ENCODE measurements at regions not wholly inside any gene's neighbourhood (a gene's known extent, or its start where the extent isn't known, plus 50 kb on each side); places are given as distances from the start of the nearest gene placed in this dataset.
"Not testable (repeated sequence)": the region's sequence is repeated elsewhere in the genome, so short reads cannot be mapped to it uniquely, and the experiment has no call there.

DNA sequence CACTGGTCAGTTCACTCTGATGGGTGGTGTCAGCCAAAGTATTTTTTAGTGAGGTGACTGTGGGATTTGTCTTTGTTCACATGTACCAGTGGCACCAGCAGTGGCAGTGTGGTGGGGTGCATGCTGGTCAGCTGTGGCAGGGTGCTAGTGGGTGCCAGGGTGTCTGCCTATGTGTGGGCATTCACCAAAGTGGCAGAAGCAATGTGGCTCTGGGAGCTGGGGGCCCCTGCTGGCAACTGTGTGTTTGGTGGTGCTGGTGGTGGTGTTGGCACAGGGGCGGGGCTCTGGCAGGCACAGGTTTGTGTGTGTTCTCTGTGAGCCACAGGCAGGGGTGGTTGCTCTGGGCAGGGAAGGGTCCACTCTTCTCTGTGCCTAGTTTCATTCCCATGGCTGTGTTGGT lies 161.5 kb downstream of the CENPF start:
- Histone ChIP-seq H4K8ac (ENCODE audit: low read depth, low read length) (no peak overlapping the region), H3K36me3 (ENCODE audit: control insufficient read depth, insufficient read depth, low read length) (no peaks in the 10 kb centered on the region), H3K23ac (ENCODE audit: low read length) (no peak overlapping the region), H3K4me1 (ENCODE audit: control insufficient read depth, low read depth, low read length) (no peaks in the 10 kb centered on the region), H3K27me3 (ENCODE audit: insufficient read depth, low read length, poor library complexity) (peaks cover 2% of the 10 kb centered on the region), H2BK15ac (replicated peaks; ENCODE audit: low read depth) (no peak overlapping the region), H3K4me2 (ENCODE audit: low read length) (no peak overlapping the region), H3K56ac (ENCODE audit: low read length) (no peak overlapping the region), H3K79me2 (ENCODE audit: control insufficient read depth, insufficient read depth, low read length) (no peaks in the 10 kb centered on the region), H3K27ac (ENCODE audit: low read depth, low read length) (no peak overlapping the region), H2AK5ac (ENCODE audit: low read length) (no peak overlapping the region), H2BK120ac (ENCODE audit: low read depth, low read length) (no peak overlapping the region), H3K9ac (ENCODE audit: low read length) (no peak overlapping the region), H3K79me1 (ENCODE audit: low read length) (no peaks in the 10 kb centered on the region), H2BK5ac (ENCODE audit: low read length) (no peak overlapping the region), H4K5ac (ENCODE audit: low read length) (no peak overlapping the region), H3K4me3 (ENCODE audit: low read length) (no peak overlapping the region), H3K4ac (ENCODE audit: low read depth, low read length) (no peak overlapping the region), H3K18ac (ENCODE audit: low read length) (no peak overlapping the region)
- WGBS (ENCODE audit: extremely low coverage, insufficient coverage, low lambda C conversion rate): no CpG with 5 or more reads among the region's 1 CpG
- no peak for DNase-seq

GRCh38 chr1:214767221-214767620 lies 164.2 kb downstream of the CENPF start:
- no peak overlapping the region for H2BK5ac ChIP-seq (ENCODE audit: low read length)
- no peaks in the 10 kb centered on the region for H3K79me1 ChIP-seq (ENCODE audit: low read length)
- H3K27me3 ChIP-seq (ENCODE audit: insufficient read depth, low read length, poor library complexity): peaks cover 2% of the 10 kb centered on the region
- H2BK120ac ChIP-seq (ENCODE audit: low read depth, low read length): no peak overlapping the region
- DNase-seq: no peak
- H2AK5ac ChIP-seq (ENCODE audit: low read length): no peak overlapping the region
- H3K27ac ChIP-seq (ENCODE audit: low read depth, low read length): no peak overlapping the region
- H3K18ac ChIP-seq (ENCODE audit: low read length): no peak overlapping the region
- H3K79me2 ChIP-seq (ENCODE audit: control insufficient read depth, insufficient read depth, low read length): no peaks in the 10 kb centered on the region
- no peak overlapping the region for H3K4me2 ChIP-seq (ENCODE audit: low read length)
- no peak overlapping the region for H4K8ac ChIP-seq (ENCODE audit: low read depth, low read length)
- no peak overlapping the region for H4K5ac ChIP-seq (ENCODE audit: low read length)
- no peaks in the 10 kb centered on the region for H3K4me1 ChIP-seq (ENCODE audit: control insufficient read depth, low read depth, low read length)
- H2BK15ac ChIP-seq (replicated peaks; ENCODE audit: low read depth): no peak overlapping the region
- H3K56ac ChIP-seq (ENCODE audit: low read length): no peak overlapping the region
- H3K9ac ChIP-seq (ENCODE audit: low read length): no peak overlapping the region
- no peak overlapping the region for H3K4ac ChIP-seq (ENCODE audit: low read depth, low read length)
- H3K23ac ChIP-seq (ENCODE audit: low read length): no peak overlapping the region
- no peaks in the 10 kb centered on the region for H3K36me3 ChIP-seq (ENCODE audit: control insufficient read depth, insufficient read depth, low read length)
- no peak overlapping the region for H3K4me3 ChIP-seq (ENCODE audit: low read length)

- not testable (repeated sequence) for H2BK120ac ChIP-seq (ENCODE audit: low read depth, low read length); H3K4me1 ChIP-seq (ENCODE audit: control insufficient read depth, low read depth, low read length); H3K4me2 ChIP-seq (ENCODE audit: low read length); H2AK5ac ChIP-seq (ENCODE audit: low read length); H3K79me2 ChIP-seq (ENCODE audit: control insufficient read depth, insufficient read depth, low read length); H3K36me3 ChIP-seq (ENCODE audit: control insufficient read depth, insufficient read depth, low read length); H3K27ac ChIP-seq (ENCODE audit: low read depth, low read length); H2BK5ac ChIP-seq (ENCODE audit: low read length); H3K56ac ChIP-seq (ENCODE audit: low read length); H3K23ac ChIP-seq (ENCODE audit: low read length); H2BK15ac ChIP-seq (replicated peaks; ENCODE audit: low read depth); H3K18ac ChIP-seq (ENCODE audit: low read length); DNase-seq; H4K8ac ChIP-seq (ENCODE audit: low read depth, low read length); H3K4ac ChIP-seq (ENCODE audit: low read depth, low read length); H3K9ac ChIP-seq (ENCODE audit: low read length); H3K27me3 ChIP-seq (ENCODE audit: insufficient read depth, low read length, poor library complexity); H3K79me1 ChIP-seq (ENCODE audit: low read length); H3K4me3 ChIP-seq (ENCODE audit: low read length); H4K5ac ChIP-seq (ENCODE audit: low read length)
Measured at GRCh38 chr1:214769666-214770065, 166.7 kb downstream of the CENPF start.

DNA sequence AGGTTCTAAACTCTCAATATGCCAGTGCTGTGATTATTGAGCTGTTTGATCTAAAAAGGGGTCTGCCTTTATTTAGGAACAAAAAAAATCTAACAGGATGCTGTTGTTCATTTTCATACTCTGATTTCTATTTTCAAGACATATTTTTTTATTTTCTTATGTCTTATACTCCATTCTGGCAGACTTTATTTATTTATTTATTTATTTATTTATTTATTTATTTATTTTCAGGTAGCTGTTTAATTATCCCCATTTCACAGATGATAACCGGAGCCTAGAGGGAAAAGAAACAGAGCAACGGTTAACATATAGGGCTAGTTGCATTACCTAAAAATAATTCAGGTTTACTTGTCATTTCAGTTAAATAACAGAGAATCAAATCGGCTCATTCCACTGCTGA lies 174.4 kb downstream of the CENPF start:
- no peak overlapping the region for H2BK120ac ChIP-seq (ENCODE audit: low read depth, low read length)
- no peaks in the 10 kb centered on the region for H3K36me3 ChIP-seq (ENCODE audit: control insufficient read depth, insufficient read depth, low read length)
- H3K27ac ChIP-seq (ENCODE audit: low read depth, low read length): no peak overlapping the region
- no peaks in the 10 kb centered on the region for H3K79me2 ChIP-seq (ENCODE audit: control insufficient read depth, insufficient read depth, low read length)
- H2AK5ac ChIP-seq (ENCODE audit: low read length): no peak overlapping the region
- no peaks in the 10 kb centered on the region for H3K4me1 ChIP-seq (ENCODE audit: control insufficient read depth, low read depth, low read length)
- no peak overlapping the region for H4K5ac ChIP-seq (ENCODE audit: low read length)
- no peak overlapping the region for H3K18ac ChIP-seq (ENCODE audit: low read length)
- no CpG with 5 or more reads among the region's 3 CpGs for WGBS (ENCODE audit: extremely low coverage, insufficient coverage, low lambda C conversion rate)
- DNase-seq: no peak
- no peaks in the 10 kb centered on the region for H3K27me3 ChIP-seq (ENCODE audit: insufficient read depth, low read length, poor library complexity)
- H2BK5ac ChIP-seq (ENCODE audit: low read length): no peak overlapping the region
- no peak overlapping the region for H3K4ac ChIP-seq (ENCODE audit: low read depth, low read length)
- H3K9ac ChIP-seq (ENCODE audit: low read length): no peak overlapping the region
- no peak overlapping the region for H3K4me3 ChIP-seq (ENCODE audit: low read length)
- H3K4me2 ChIP-seq (ENCODE audit: low read length): no peak overlapping the region
- no peak overlapping the region for H3K56ac ChIP-seq (ENCODE audit: low read length)
- H4K8ac ChIP-seq (ENCODE audit: low read depth, low read length): no peak overlapping the region
- no peaks in the 10 kb centered on the region for H3K79me1 ChIP-seq (ENCODE audit: low read length)
- H3K23ac ChIP-seq (ENCODE audit: low read length): no peak overlapping the region
- no peak overlapping the region for H2BK15ac ChIP-seq (replicated peaks; ENCODE audit: low read depth)

DNA sequence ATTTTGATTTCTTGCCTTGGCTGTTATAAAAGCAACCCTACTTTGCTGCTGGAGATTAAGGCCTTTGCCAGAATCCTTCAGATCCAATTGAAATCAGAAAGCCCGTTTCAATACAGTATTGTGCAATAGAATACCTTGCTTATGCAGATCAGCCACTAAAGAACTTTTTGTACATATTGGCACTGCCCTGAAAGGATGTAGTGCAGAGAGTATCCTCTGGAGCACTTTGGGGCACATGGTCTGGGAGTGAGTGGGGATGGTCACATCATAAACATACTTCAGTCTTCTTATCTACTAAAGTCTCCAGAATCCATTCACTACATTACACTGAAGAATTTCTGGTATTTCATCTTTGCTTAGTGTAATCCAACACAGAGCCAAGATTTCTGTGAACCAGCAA lies 189.0 kb downstream of the CENPF start:
- no peak overlapping the region for H3K4me2 ChIP-seq (ENCODE audit: low read length)
- no peaks in the 10 kb centered on the region for H3K36me3 ChIP-seq (ENCODE audit: control insufficient read depth, insufficient read depth, low read length)
- H3K27me3 ChIP-seq (ENCODE audit: insufficient read depth, low read length, poor library complexity): no peaks in the 10 kb centered on the region
- H2BK120ac ChIP-seq (ENCODE audit: low read depth, low read length): no peak overlapping the region
- H4K8ac ChIP-seq (ENCODE audit: low read depth, low read length): no peak overlapping the region
- no CpG with 5 or more reads among the region's 1 CpG for WGBS (ENCODE audit: extremely low coverage, insufficient coverage, low lambda C conversion rate)
- H3K4ac ChIP-seq (ENCODE audit: low read depth, low read length): no peak overlapping the region
- peak; percentile 3 for DNase-seq
- H3K4me3 ChIP-seq (ENCODE audit: low read length): no peak overlapping the region
- no peak overlapping the region for H3K9ac ChIP-seq (ENCODE audit: low read length)
- no peak overlapping the region for H3K23ac ChIP-seq (ENCODE audit: low read length)
- no peak overlapping the region for H2AK5ac ChIP-seq (ENCODE audit: low read length)
- no peak overlapping the region for H2BK15ac ChIP-seq (replicated peaks; ENCODE audit: low read depth)
- H3K79me2 ChIP-seq (ENCODE audit: control insufficient read depth, insufficient read depth, low read length): no peaks in the 10 kb centered on the region
- no peak overlapping the region for H3K18ac ChIP-seq (ENCODE audit: low read length)
- no peak overlapping the region for H3K56ac ChIP-seq (ENCODE audit: low read length)
- H3K79me1 ChIP-seq (ENCODE audit: low read length): no peaks in the 10 kb centered on the region
- no peaks in the 10 kb centered on the region for H3K4me1 ChIP-seq (ENCODE audit: control insufficient read depth, low read depth, low read length)
- H2BK5ac ChIP-seq (ENCODE audit: low read length): no peak overlapping the region
- H4K5ac ChIP-seq (ENCODE audit: low read length): no peak overlapping the region
- H3K27ac ChIP-seq (ENCODE audit: low read depth, low read length): no peak overlapping the region

DNA sequence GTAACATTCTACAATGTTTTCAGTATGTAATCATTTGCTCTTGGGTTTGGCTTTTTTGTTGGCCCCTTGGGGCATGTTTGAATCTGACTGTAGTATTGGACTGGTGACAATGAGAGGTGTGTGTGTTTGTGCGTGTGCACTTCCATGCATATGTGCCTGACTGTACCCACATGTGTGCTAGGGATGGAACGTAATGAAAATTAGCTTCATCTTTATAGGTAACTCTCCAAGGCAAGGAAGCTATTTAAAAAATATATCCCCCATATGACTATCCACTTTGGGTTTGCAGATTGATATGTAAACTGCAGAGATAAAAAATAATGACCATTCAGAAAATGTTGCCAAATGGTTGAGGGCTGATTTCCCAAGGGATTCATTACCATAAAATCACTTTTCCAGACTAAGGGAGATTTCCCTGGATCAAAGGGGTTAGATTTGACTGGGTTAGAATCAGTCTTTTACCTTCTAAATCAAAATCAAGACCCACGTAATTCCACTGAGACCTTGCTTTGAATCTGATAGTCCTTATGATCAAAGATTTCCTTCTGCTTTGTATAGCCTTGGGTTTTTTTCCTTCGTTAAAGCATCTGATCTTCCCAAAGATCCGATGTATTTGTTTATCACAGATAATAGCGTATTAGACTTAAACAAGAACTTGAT lies 189.7 kb downstream of the CENPF start:
- Histone ChIP-seq H3K27me3 (ENCODE audit: insufficient read depth, low read length, poor library complexity) (no peaks in the 10 kb centered on the region), H3K23ac (ENCODE audit: low read length) (no peak overlapping the region), H3K79me2 (ENCODE audit: control insufficient read depth, insufficient read depth, low read length) (no peaks in the 10 kb centered on the region), H3K27ac (ENCODE audit: low read depth, low read length) (no peak overlapping the region), H3K9ac (ENCODE audit: low read length) (no peak overlapping the region), H3K4me3 (ENCODE audit: low read length) (no peak overlapping the region), H3K18ac (ENCODE audit: low read length) (no peak overlapping the region), H3K36me3 (ENCODE audit: control insufficient read depth, insufficient read depth, low read length) (no peaks in the 10 kb centered on the region), H3K4ac (ENCODE audit: low read depth, low read length) (no peak overlapping the region), H2BK15ac (replicated peaks; ENCODE audit: low read depth) (no peak overlapping the region), H3K4me2 (ENCODE audit: low read length) (no peak overlapping the region), H3K56ac (ENCODE audit: low read length) (no peak overlapping the region), H3K79me1 (ENCODE audit: low read length) (no peaks in the 10 kb centered on the region), H4K8ac (ENCODE audit: low read depth, low read length) (no peak overlapping the region), H4K5ac (ENCODE audit: low read length) (no peak overlapping the region), H2BK5ac (ENCODE audit: low read length) (no peak overlapping the region), H3K4me1 (ENCODE audit: control insufficient read depth, low read depth, low read length) (no peaks in the 10 kb centered on the region), H2AK5ac (ENCODE audit: low read length) (no peak overlapping the region), H2BK120ac (ENCODE audit: low read depth, low read length) (no peak overlapping the region)
- DNase-seq: no peak
- no CpG with 5 or more reads among the region's 6 CpGs for WGBS (ENCODE audit: extremely low coverage, insufficient coverage, low lambda C conversion rate)
